Fibroblast of skin of right biceps (primary cell): ENCODE measurements at regions not wholly inside any gene's neighbourhood (a gene's known extent, or its start where the extent isn't known, plus 50 kb on each side); places are given as distances from the start of the nearest gene placed in this dataset.
"Not testable (repeated sequence)": the region's sequence is repeated elsewhere in the genome, so short reads cannot be mapped to it uniquely, and the experiment has no call there.

Experiments
- DNase-seq: peaks from one replicate; pipeline ENCODE4 v3.0.0-alpha.2; 2013

- DNase-seq, result peak; percentile 37
These were observed 165.1 kb downstream of the PLK2 start for GRCh38 chr5:58294598-58295305.

GRCh38 chr5:58288275-58288674 lies 171.6 kb downstream of the PLK2 start:
- not testable (repeated sequence) for DNase-seq

- no peak for DNase-seq
These were observed 173.1 kb downstream of the PLK2 start for GRCh38 chr5:58286741-58287140.

GRCh38 chr5:58285900-58286299 lies 174.0 kb downstream of the PLK2 start:
- DNase-seq, result no peak

- DNase-seq, result no peak
These were observed 175.0 kb downstream of the PLK2 start for GRCh38 chr5:58284886-58285285.

- no peak for DNase-seq
These were observed 178.7 kb downstream of the PLK2 start for GRCh38 chr5:58281189-58281588.

GRCh38 chr5:58279259-58279658 lies 180.6 kb downstream of the PLK2 start:
- DNase-seq, result no peak

GRCh38 chr5:58276431-58276830 lies 183.5 kb downstream of the PLK2 start:
- DNase-seq, result no peak

GRCh38 chr5:58275516-58275915 lies 184.4 kb downstream of the PLK2 start:
- no peak for DNase-seq

GRCh38 chr5:58274191-58274590 lies 185.7 kb downstream of the PLK2 start:
- DNase-seq, result no peak

GRCh38 chr5:58273711-58274110 lies 186.2 kb downstream of the PLK2 start:
- DNase-seq, result no peak

GRCh38 chr5:58268268-58268667 lies 191.6 kb downstream of the PLK2 start:
- DNase-seq, result no peak

- peak; percentile 16 for DNase-seq
These were observed 193.5 kb downstream of the PLK2 start for GRCh38 chr5:58266402-58266801.

- no peak for DNase-seq
These were observed 194.5 kb downstream of the PLK2 start for GRCh38 chr5:58265246-58265930.

- peak; percentile 32 for DNase-seq
These were observed 195.6 kb downstream of the PLK2 start for GRCh38 chr5:58264276-58264675.

- peak; percentile 49 for DNase-seq
These were observed 196.6 kb downstream of the PLK2 start for GRCh38 chr5:58263296-58263695.

GRCh38 chr5:58262226-58262625 lies 197.7 kb downstream of the PLK2 start:
- DNase-seq, result peak; percentile 50

- DNase-seq, result peak; percentile 76
These were observed 198.3 kb downstream of the PLK2 start for GRCh38 chr5:58261605-58262004.

- no peak for DNase-seq
These were observed 199.6 kb downstream of the PLK2 start for GRCh38 chr5:58260243-58260642.

GRCh38 chr5:58259685-58260152 lies 200.2 kb downstream of the PLK2 start:
- peak; percentile 96 for DNase-seq

- no peak for DNase-seq
These were observed 200.8 kb downstream of the PLK2 start for GRCh38 chr5:58258984-58259684.

- DNase-seq, result no peak
These were observed 203.9 kb downstream of the PLK2 start for GRCh38 chr5:58255970-58256369.

GRCh38 chr5:58255386-58255785 lies 204.5 kb downstream of the PLK2 start:
- DNase-seq, result peak; percentile 33

- peak; percentile 52 for DNase-seq
These were observed 211.7 kb downstream of the PLK2 start for GRCh38 chr5:58248221-58248620.
